NCI-H82 (cell line): ENCODE measurements at regions not wholly inside any gene's neighbourhood (a gene's known extent, or its start where the extent isn't known, plus 50 kb on each side); places are given as distances from the start of the nearest gene placed in this dataset.
"Not testable (repeated sequence)": the region's sequence is repeated elsewhere in the genome, so short reads cannot be mapped to it uniquely, and the experiment has no call there.

Source experiments
- DNase-seq: peaks from one replicate; lab custom pipeline; 2025; lab: John Stamatoyannopoulos, UW

- DNase-seq = no peak
Measured at GRCh38 chr15:81056304-81056703, 55.6 kb downstream of the TLNRD1 start.

GRCh38 chr15:81060470-81060869 lies 59.7 kb downstream of the TLNRD1 start:
- no peak for DNase-seq

- DNase-seq = no peak
Measured at GRCh38 chr15:81060907-81061306, 60.2 kb downstream of the TLNRD1 start.

GRCh38 chr15:81061490-81062253 lies 60.9 kb downstream of the TLNRD1 start:
- no peak for DNase-seq

GRCh38 chr15:81062937-81063336 lies 62.2 kb downstream of the TLNRD1 start:
- no peak for DNase-seq

- DNase-seq = no peak
Measured at GRCh38 chr15:81064253-81064652, 63.5 kb downstream of the TLNRD1 start.

- DNase-seq = not testable (repeated sequence)
Measured at GRCh38 chr15:81067567-81067966, 66.5 kb upstream of the CFAP161 start.

GRCh38 chr15:81068516-81068915 lies 65.6 kb upstream of the CFAP161 start:
- DNase-seq = peak; percentile 26

- DNase-seq = peak; percentile 96
Measured at GRCh38 chr15:81069356-81069755, 64.7 kb upstream of the CFAP161 start.

GRCh38 chr15:81069909-81070308 lies 64.2 kb upstream of the CFAP161 start:
- peak; percentile 65 for DNase-seq

GRCh38 chr15:81071120-81071519 lies 63.0 kb upstream of the CFAP161 start:
- DNase-seq = no peak

- no peak for DNase-seq
Measured at GRCh38 chr15:81071705-81072104, 62.4 kb upstream of the CFAP161 start.

GRCh38 chr15:81072551-81072950 lies 61.5 kb upstream of the CFAP161 start:
- no peak for DNase-seq

GRCh38 chr15:81073801-81074200 lies 60.3 kb upstream of the CFAP161 start:
- no peak for DNase-seq

- DNase-seq = no peak
Measured at GRCh38 chr15:81074773-81075172, 59.3 kb upstream of the CFAP161 start.

GRCh38 chr15:81075272-81075671 lies 58.8 kb upstream of the CFAP161 start:
- DNase-seq = no peak

- DNase-seq = peak; percentile 79
Measured at GRCh38 chr15:81080996-81081395, 53.1 kb upstream of the CFAP161 start.

GRCh38 chr15:81083201-81083600 lies 50.9 kb upstream of the CFAP161 start:
- no peak for DNase-seq
